GM19035 (cell line): ENCODE measurements at regions not wholly inside any gene's neighbourhood (a gene's known extent, or its start where the extent isn't known, plus 50 kb on each side); places are given as distances from the start of the nearest gene placed in this dataset.
"Not testable (repeated sequence)": the region's sequence is repeated elsewhere in the genome, so short reads cannot be mapped to it uniquely, and the experiment has no call there.

Experiments
- ATAC-seq: cut with Tn5 transposase; IDR thresholded peaks from one replicate; pipeline ENCODE4 v1.9.1; 2021; ENCODE audit not compliant: unreplicated experiment

DNA sequence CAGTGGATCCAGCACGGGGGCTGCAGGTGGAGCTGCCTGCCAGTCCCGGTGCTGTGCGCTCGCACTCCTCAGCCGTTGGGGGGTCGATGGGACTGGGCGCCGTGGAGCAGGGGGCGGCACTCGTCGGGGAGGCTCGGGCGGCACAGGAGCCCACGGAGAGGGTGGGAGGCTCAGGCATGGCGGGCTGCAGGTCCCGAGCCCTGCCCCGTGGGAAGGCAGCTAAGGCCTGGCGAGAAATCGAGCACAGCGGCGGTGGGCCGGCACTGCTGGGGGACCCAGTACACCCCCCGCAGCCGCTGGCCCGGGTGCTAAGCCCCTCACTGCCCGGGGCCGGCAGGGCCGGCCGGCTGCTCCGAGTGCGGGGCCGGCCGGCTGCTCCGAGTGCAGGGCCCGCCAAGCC lies 52.3 kb upstream of the MARK1 start:
- not testable (repeated sequence) for ATAC-seq

DNA sequence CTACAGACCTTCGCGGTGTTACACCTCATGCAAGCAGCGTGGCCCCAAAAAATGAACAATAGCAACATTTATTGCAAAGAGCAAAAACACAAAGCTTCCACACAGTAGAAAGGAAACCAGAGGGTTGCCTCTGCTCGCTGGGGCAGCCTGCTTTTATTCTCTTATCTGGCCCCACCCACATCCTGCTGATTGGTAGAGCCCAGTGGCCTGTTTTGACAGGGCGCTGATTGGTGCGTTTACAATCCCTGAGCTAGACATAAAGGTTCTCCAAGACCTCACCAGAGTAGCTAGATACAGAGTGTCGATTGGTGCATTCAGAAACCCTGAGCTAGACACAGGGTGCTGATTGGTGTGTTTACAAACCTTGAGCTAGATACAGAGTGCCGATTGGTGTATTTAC lies 52.8 kb upstream of the MARK1 start:
- not testable (repeated sequence) for ATAC-seq

- no peak for ATAC-seq
Measured at GRCh38 chr1:220473440-220473839, 54.5 kb upstream of the MARK1 start.

DNA sequence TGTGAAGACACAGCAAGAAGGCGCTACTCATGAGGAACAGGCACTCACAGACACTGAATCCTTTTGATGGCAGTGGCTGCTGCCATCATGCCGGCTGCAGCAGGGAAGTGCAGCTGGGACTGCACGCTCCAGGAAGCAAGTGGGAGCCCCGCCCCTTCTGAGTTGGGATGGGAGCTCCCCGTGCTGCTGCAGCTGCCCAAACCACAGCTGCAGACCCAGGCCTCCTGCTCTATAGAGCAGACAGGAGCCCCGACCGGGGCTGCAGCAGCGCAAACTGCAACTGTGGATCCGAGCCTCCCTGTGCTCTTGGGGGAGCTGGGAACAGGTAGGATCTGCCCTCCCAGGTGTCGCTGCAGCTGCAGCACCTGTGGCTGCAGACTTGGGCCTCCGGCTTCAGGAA lies 65.2 kb upstream of the MARK1 start:
- no peak for ATAC-seq

- no peak for ATAC-seq
Measured at GRCh38 chr1:220458936-220459335, 69.0 kb upstream of the MARK1 start.

DNA sequence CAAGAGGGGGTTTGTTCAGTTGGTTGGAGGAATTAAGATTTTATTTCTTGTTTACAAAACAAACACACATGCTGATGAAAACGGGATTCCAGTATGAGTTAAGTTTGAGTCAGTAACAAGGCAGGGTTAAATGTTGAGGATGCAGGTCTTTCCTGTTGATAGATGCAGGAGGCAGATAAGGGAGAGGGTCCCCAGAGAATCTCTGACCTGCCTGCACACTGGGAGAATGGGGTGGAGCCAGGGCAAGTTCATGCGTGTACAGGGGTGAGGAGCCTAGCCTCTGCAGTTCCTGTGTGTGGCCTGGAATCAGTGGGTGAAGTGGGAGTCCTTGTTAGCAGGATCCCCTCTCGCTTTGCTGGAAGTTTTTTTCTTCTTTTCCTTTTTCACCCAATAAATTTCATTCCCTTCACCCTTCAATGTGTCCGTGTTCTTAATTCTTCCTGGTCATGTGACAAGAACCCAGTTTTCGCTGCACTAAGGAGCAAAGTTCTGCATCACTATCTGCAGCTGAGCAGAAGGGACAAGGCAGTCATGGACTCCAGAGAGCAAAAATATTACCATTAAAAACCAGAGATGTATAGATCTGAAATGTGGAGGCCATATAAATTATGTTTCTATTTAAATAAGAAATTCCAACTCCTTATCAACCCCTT lies 69.9 kb upstream of the MARK1 start:
- ATAC-seq = no peak

DNA sequence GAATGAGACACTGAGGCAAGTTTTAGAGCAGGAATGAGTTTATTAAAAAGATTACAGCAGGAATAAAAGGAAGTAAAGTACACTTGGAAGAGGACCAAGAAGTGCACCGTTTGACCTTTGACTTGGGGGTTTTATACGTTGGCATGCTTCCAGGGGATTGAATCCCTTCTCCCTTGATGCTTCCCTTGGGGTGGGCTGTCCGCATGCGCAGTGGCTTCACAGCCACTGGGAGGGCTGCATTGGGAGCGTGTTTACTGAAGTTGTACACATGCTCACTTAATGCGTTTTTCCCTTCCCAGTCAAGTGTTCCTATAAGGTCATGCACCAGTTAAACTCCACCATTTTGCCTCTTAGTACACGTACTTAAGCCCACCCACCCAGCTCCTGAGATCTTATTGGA lies 72.4 kb upstream of the MARK1 start:
- no peak for ATAC-seq

GRCh38 chr1:220454155-220454777 lies 73.7 kb upstream of the MARK1 start:
- no peak for ATAC-seq

DNA sequence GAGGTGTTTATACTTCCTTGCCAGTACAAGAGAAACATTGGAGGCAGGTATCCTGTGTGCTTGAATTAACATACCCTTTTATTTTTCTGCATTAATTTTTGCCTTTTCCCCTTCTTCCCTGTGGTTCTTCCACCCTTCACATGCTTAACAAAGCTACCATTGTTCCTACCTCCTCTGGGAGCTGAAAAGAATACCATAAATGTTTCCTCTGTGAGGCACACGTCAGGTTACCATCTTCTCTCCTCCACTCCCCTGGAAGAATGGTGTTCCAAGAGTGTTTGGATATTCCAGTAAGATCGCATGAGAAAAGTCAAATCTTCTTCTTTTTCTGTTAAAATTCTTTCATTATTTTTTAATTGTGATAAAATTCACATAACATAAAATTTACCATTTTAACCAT lies 74.6 kb upstream of the MARK1 start:
- ATAC-seq = no peak

- ATAC-seq = no peak
Measured at GRCh38 chr1:220451532-220451931, 76.4 kb upstream of the MARK1 start.

GRCh38 chr1:220450927-220451326 lies 77.0 kb upstream of the MARK1 start:
- no peak for ATAC-seq

DNA sequence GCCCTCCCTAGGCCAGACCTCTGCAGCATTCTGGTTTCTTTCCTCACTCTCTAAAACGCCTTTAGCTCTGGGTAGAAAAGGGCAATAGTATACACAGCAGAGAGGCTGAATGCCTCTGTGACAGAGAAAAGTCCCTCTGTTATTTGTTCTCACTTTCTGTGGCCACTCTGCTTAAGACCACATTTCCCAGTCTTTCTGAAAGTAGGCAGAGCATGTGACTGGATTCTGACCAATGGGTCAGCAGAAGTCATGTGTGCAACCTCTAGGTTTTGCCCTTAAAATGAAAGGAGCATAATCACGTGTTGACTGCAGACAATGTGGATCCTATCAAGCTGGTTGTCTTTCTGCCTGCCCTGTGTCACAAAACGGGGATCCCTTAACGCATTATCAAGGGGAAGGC lies 79.7 kb upstream of the MARK1 start:
- no peak for ATAC-seq

GRCh38 chr1:220444586-220444985 lies 83.3 kb upstream of the MARK1 start:
- not testable (repeated sequence) for ATAC-seq

DNA sequence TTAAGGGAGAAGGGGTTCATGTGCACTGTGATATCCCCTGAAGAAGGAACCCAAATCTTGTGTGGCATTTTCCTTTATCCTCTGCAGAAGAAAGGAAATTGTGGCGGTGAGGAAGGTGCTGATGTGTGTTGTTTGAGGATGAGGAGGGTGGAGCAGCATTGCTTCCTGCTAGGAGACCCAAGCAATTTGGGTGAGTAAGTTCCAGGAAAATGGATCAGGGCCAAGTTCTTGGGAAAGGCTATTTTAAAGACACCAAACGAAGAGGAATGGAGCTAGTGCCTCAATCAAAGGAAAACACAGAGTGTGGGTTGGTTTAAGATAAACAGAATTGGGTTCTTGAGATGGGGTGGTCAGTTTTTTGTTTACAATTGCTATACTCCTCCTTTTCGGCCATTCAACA lies 86.7 kb upstream of the MARK1 start:
- ATAC-seq = no peak

GRCh38 chr1:220438741-220439140 lies 89.2 kb upstream of the MARK1 start:
- no peak for ATAC-seq

- no peak for ATAC-seq
Measured at GRCh38 chr1:220432408-220432807, 95.5 kb upstream of the MARK1 start.

- no peak for ATAC-seq
Measured at GRCh38 chr1:220431554-220432239, 96.2 kb upstream of the MARK1 start.

- no peak for ATAC-seq
Measured at GRCh38 chr1:220430586-220430985, 97.3 kb upstream of the MARK1 start.

- no peak for ATAC-seq
Measured at GRCh38 chr1:220430059-220430458, 97.9 kb upstream of the MARK1 start.

DNA sequence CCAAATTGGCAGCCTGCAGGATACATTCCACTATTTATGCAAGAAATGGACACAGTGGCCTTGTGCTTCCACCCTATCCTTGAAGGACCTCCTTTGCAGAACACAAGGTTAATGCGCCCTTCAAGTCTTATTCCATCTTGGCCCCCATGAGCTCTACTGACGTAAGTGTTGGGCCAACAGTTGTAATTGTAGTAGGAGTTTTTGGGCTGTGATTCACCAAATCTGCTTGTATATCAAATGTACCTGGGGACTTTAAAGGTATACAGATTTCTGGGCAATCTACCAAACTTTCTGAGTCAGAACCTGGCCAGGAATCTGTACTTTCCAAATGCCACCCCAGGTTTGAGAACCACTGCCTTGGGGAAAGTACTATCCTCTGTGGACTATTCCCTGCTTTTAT lies 100.9 kb upstream of the MARK1 start:
- no peak for ATAC-seq

DNA sequence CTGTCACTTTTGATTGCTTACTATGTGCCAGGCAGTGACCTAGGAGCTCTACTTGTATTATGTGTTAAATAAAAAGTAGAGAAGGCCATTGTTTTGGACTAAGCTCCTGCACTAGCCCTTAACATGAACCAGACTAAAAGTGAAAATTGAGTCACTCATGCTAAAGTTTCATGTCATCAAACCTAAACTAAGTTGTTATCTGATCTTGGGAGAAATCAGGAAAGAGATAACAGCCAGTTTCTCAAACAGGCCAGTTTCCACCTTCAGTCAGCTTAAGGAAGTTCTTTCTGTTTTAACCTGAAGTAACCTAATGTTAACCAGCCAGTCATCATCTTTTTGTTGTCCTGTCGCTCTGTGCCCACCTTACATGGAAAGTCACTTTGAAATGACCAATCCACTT lies 102.1 kb upstream of the MARK1 start:
- ATAC-seq = no peak

- no peak for ATAC-seq
Measured at GRCh38 chr1:220421508-220421907, 106.4 kb upstream of the MARK1 start.
